Thoracic aorta (tissue), 2 donors: ENCODE measurements at regions not wholly inside any gene's neighbourhood (a gene's known extent, or its start where the extent isn't known, plus 50 kb on each side); places are given as distances from the start of the nearest gene placed in this dataset.

Experiments used
- ATAC-seq: fragments of 150-250 bp; one replicate; pipeline ENCODE4 v1.8.0; 2017; ENCODE audit warnings: low read depth; ENCODE audit not compliant: insufficient number of reproducible peaks, low FRiP score
- DNase-seq: peaks from one replicate; pipeline ENCODE4 v3.0.0-alpha.2; 2020; ENCODE audit warnings: low spot score
- H3K27ac ChIP-seq, 2 donors: fragments of 200-600 bp; sonication (generic); 1 replicate in 1 of 2; 2 replicates in 1 of 2; pipeline ENCODE4 v1.5.1; 2016; ENCODE audit warnings: mild to moderate bottlenecking in 2 of 2, moderate library complexity in 2 of 2
- H3K27me3 ChIP-seq: fragments of 200-600 bp; sonication (generic); replicated peaks from 2 replicates; pipeline ENCODE4 v1.6.0; 2016; ENCODE audit warnings: mild to moderate bottlenecking; ENCODE audit not compliant: insufficient read depth
- H3K36me3 ChIP-seq: fragments of 200-600 bp; sonication (generic); one replicate; pipeline ENCODE4 v1.5.1; 2016
- H3K4me1 ChIP-seq, 2 donors: fragments of 200-600 bp; sonication (generic); 1 replicate in 1 of 2; 2 replicates in 1 of 2; pipeline versions ENCODE4 v1.5.1 to v1.6.0; 2016; ENCODE audit warnings: low read depth in 2 of 2, mild to moderate bottlenecking in 1 of 2; ENCODE audit not compliant: control insufficient read depth in 1 of 2
- H3K4me3 ChIP-seq: fragments of 200-600 bp; sonication (generic); 2 replicates; pipeline ENCODE4 v1.5.1; 2016; ENCODE audit warnings: mild to moderate bottlenecking
- H3K9me3 ChIP-seq: fragments of 200-600 bp; sonication (generic); 2 replicates; pipeline ENCODE4 v1.5.1; 2016
- CTCF ChIP-seq: fragments of 200-600 bp; sonication (generic); IDR thresholded peaks from one replicate; pipeline ENCODE4 v1.5.1; 2019; ENCODE audit warnings: antibody characterized with exemption

GRCh38 chr6:14880677-14881076, 365.2 kb upstream of the JARID2 start:
- peaks cover 19 to 30% of the 10 kb centered on the region in 2 donors for H3K4me1 ChIP-seq
- no peak overlapping the region for H3K4me3 ChIP-seq
- H3K36me3 ChIP-seq, result no peaks in the 10 kb centered on the region
- H3K9me3 ChIP-seq, result no peaks in the 10 kb centered on the region
- H3K27ac ChIP-seq, result no peak overlapping the region
- DNase-seq (no peak), ATAC-seq (no peak)
- no peaks in the 10 kb centered on the region for H3K27me3 ChIP-seq
- no peak for TF ChIP-seq CTCF

GRCh38 chr6:14881398-14881797, 364.5 kb upstream of the JARID2 start:
- ATAC-seq, result no peak
- Histone ChIP-seq H3K36me3 (no peaks in the 10 kb centered on the region), H3K4me3 (no peak overlapping the region), H3K27me3 (no peaks in the 10 kb centered on the region), H3K27ac (no peak overlapping the region), H3K4me1 (peaks cover 19 to 30% of the 10 kb centered on the region in 2 donors), H3K9me3 (no peaks in the 10 kb centered on the region)
- TF ChIP-seq CTCF, result no peak
- DNase-seq, result no peak

DNA sequence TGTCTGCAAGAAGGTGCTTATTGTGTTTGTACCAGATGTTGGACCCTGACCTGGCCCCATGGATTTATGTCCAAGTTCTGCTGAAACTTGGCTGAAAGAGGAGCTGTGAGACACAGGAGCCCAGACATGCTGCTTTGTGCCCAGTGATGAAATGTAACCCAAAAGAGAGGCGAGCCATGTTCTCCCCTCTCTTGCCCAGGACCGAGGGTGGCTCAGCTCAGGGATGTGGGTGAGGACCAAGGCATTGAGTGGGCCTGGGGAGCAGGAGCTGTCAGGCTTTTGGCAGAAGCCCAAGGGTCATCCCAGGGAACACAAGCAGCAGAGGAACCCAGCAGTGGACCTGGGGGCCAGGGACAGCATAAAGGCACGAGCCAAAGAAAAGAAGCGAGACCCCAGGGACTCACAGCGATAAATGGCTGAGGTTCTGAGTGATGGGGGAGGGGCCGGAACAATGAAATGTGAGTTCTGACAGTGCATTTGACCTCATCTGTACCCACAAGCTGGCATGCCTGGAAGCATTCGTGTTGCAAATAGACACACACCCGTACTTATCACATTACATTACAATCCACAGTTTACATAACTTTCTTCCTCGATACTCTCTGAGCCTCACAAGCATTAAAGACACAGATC, 363.4 kb upstream of the JARID2 start:
- Histone ChIP-seq H3K27me3 (no peaks in the 10 kb centered on the region), H3K4me1 (peaks cover 15 to 23% of the 10 kb centered on the region in 2 donors), H3K9me3 (no peaks in the 10 kb centered on the region), H3K27ac (no peak overlapping the region), H3K4me3 (no peak overlapping the region), H3K36me3 (no peaks in the 10 kb centered on the region)
- no peak for TF ChIP-seq CTCF
- ATAC-seq, result no peak
- no peak for DNase-seq

GRCh38 chr6:14883921-14884320, 361.9 kb upstream of the JARID2 start:
- no peak for DNase-seq
- no peaks in the 10 kb centered on the region for H3K27me3 ChIP-seq
- H3K9me3 ChIP-seq, result no peaks in the 10 kb centered on the region
- no peak overlapping the region for H3K27ac ChIP-seq
- TF ChIP-seq CTCF, result no peak
- no peak overlapping the region for H3K4me3 ChIP-seq
- no peaks in the 10 kb centered on the region for H3K36me3 ChIP-seq
- H3K4me1 ChIP-seq, result peaks cover 12 to 23% of the 10 kb centered on the region in 2 donors
- ATAC-seq, result no peak

GRCh38 chr6:14885498-14885897, 360.4 kb upstream of the JARID2 start:
- Histone ChIP-seq H3K4me3 (no peak overlapping the region), H3K9me3 (no peaks in the 10 kb centered on the region), H3K4me1 (peaks cover 12 to 23% of the 10 kb centered on the region in 2 donors), H3K27ac (no peak overlapping the region), H3K27me3 (no peaks in the 10 kb centered on the region), H3K36me3 (no peaks in the 10 kb centered on the region)
- no peak for TF ChIP-seq CTCF
- DNase-seq, result no peak
- no peak for ATAC-seq
